ENCODE measurements at regions not wholly inside any gene's neighbourhood (a gene's known extent, or its start where the extent isn't known, plus 50 kb on each side); places are given as distances from the start of the nearest gene placed in this dataset.
A peak's percentile ranks its signal among the peaks of the same experiment; 100 is the strongest.

DNA sequence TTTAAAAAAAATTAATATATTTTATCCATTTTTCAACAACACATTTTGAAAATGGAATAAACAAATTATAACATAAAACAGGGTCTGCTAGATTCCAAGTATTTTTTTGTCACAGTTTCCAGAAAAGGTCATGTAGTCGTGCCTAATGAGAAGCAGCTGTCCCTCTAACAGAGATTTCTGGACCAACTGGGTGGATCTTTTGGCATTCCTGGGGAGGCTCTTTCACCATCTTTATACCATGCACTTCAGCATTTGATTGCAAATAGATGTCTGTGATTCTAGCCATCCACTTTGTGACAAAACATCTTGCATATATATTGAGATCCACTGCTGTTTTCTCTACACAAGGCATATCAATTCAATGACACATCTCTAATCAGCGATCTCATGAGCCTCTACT lies 210.7 kb upstream of the LDB2 start:
- Histone ChIP-seq H3K36me3 (ENCODE audit: insufficient read depth, low read length) (no peaks in the 10 kb centered on the region), H3K27ac (ENCODE audit: low read depth, low read length) (no peak overlapping the region), H3K27me3 (ENCODE audit: insufficient read depth, low read length) (no peaks in the 10 kb centered on the region), H3K9me3 (ENCODE audit: insufficient read depth, low read depth, low read length) (no peaks in the 10 kb centered on the region), H3K9ac (ENCODE audit: low read depth, low read length) (no peak overlapping the region), H3K4me1 (ENCODE audit: insufficient read depth, low read length) (peaks cover 3% of the 10 kb centered on the region; the same call in 1 of the 2 replicates), H3K4me3 (ENCODE audit: low read length) (no peak overlapping the region)
- WGBS: 70% methylated on average over 2 of the region's 2 CpGs

DNA sequence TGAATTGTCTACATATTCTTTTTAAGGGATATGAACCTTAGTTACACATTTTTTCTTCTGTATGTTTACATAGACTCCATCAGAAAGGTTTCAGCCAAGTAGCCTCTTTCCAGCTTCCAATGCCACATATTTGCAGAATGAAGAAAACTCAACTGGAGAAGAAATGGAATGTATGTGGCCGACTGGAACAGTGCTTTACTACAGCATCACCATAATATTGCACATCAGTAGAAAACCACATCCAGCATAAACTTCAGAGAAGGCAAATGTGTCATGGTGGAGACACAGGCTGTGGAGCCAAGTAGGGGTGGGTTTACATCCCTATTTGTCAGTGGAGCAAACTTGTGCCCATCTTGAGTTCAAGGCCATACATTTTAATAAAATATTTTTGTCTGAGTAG lies 204.8 kb upstream of the LDB2 start:
- WGBS: no CpG with 5 or more reads among the region's 1 CpG

DNA sequence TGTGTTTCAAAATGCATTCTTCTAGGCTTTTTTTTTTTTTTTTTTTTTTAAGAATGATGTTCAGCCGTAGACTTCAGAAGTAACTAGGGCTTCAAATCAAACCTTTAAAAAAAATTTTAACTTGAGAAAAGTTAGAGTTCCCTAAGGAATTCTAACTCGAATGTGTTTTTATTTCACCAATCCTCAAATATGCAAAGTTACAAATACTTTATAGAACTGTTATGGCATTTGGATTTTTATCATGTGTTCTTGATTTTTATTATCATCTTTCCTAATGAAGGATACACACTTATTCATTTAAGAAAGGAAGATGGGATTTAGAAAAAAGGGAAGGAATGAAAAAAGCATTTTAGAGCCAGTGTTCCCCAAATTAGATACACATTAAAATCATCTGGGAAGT lies 200.6 kb upstream of the LDB2 start:
- whole genome bisulfite sequencing: no CpG with 5 or more reads among the region's 2 CpGs
- H3K27me3 ChIP-seq (ENCODE audit: insufficient read depth, low read length): no peaks in the 10 kb centered on the region
- H3K27ac ChIP-seq (ENCODE audit: low read depth, low read length): no peak overlapping the region
- no peaks in the 10 kb centered on the region for H3K9me3 ChIP-seq (ENCODE audit: insufficient read depth, low read depth, low read length)
- H3K4me3 ChIP-seq (ENCODE audit: low read length): no peak overlapping the region
- peaks cover 12% of the 10 kb centered on the region for H3K4me1 ChIP-seq (ENCODE audit: insufficient read depth, low read length)
- no peaks in the 10 kb centered on the region for H3K36me3 ChIP-seq (ENCODE audit: insufficient read depth, low read length)
- H3K9ac ChIP-seq (ENCODE audit: low read depth, low read length): no peak overlapping the region

More for the DNA sequence above, 204.8 kb upstream of the LDB2 start:
- no peaks in the 10 kb centered on the region for H3K36me3 ChIP-seq (ENCODE audit: insufficient read depth, low read length)
- no peak overlapping the region for H3K27ac ChIP-seq (ENCODE audit: low read depth, low read length)
- H3K27me3 ChIP-seq (ENCODE audit: insufficient read depth, low read length): no peaks in the 10 kb centered on the region
- no peak overlapping the region for H3K9ac ChIP-seq (ENCODE audit: low read depth, low read length)
- no peak overlapping the region for H3K4me3 ChIP-seq (ENCODE audit: low read length)
- H3K9me3 ChIP-seq (ENCODE audit: insufficient read depth, low read depth, low read length): no peaks in the 10 kb centered on the region
- H3K4me1 ChIP-seq (ENCODE audit: insufficient read depth, low read length): no peaks in the 10 kb centered on the region

DNA sequence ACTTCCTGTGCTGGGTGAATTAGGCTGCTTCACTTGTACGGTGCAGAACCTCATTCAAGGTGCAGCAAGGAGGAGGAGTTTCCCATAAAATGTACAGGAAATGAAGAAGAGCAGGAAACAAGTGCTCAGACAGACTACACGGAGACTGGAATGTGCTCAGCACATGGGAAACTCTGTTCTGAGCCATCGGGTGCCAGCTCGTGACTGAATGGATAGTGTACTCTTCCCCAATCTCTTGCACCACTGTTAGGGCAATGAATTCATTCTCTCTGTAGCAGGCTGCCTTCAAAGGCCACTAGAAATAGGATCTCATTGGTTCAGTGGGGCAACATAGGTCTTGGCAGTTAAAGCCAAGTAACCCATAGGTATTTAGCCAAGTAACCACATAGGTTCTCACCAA lies 200.0 kb upstream of the LDB2 start:
- Histone ChIP-seq H3K36me3 (ENCODE audit: insufficient read depth, low read length) (no peaks in the 10 kb centered on the region), H3K9ac (ENCODE audit: low read depth, low read length) (no peak overlapping the region), H3K27ac (ENCODE audit: low read depth, low read length) (no peak overlapping the region), H3K27me3 (ENCODE audit: insufficient read depth, low read length) (no peaks in the 10 kb centered on the region), H3K9me3 (ENCODE audit: insufficient read depth, low read depth, low read length) (no peaks in the 10 kb centered on the region), H3K4me1 (ENCODE audit: insufficient read depth, low read length) (peaks cover 12% of the 10 kb centered on the region), H3K4me3 (ENCODE audit: low read length) (no peak overlapping the region)
- 95% methylated on average over 4 of the region's 4 CpGs for WGBS

DNA sequence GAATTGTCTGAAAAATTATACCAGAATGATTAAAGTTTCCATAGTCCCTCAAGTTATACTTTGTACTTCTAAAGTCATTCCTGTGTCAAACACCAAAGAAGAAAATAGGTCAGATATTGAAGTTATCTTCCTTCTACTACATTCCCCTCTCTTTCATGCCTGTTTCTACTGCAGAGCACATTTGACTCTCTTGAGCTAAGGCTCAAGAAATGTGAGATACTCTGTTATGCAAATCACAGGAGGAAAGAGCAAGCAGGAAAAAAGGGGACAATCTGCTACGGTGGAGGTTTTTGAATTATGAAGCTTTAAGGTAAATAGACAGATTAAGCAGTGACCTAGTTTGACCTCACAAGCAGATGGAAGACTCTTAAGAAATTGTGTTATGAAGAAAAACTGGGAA lies 198.9 kb upstream of the LDB2 start:
- peaks cover 12% of the 10 kb centered on the region for H3K4me1 ChIP-seq (ENCODE audit: insufficient read depth, low read length)
- WGBS: 37% methylated on average over 1 of the region's 1 CpG
- no peaks in the 10 kb centered on the region for H3K36me3 ChIP-seq (ENCODE audit: insufficient read depth, low read length)
- H3K9ac ChIP-seq (ENCODE audit: low read depth, low read length): no peak overlapping the region
- peak overlapping the region; percentile 28; the same call in 1 of the 2 replicates for H3K27ac ChIP-seq (ENCODE audit: low read depth, low read length)
- no peaks in the 10 kb centered on the region for H3K9me3 ChIP-seq (ENCODE audit: insufficient read depth, low read depth, low read length)
- no peak overlapping the region for H3K4me3 ChIP-seq (ENCODE audit: low read length)
- H3K27me3 ChIP-seq (ENCODE audit: insufficient read depth, low read length): no peaks in the 10 kb centered on the region

DNA sequence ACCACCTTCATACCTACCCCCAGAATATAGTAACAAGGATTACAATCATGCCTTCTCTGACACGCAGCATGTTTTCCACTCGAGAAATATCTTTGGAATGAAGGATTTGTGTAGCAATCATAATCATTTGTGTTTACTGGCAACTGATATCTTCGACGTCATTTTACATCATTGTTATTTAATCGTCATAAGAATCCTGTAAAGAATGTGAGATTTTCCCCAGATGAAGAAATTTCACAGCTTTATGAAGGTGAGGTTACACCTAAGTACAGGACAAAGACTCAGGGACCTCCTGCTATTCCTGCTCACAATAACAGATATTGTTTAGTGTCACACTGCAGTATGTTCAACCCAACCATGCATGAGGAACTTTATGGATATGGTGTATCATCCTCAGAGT lies 198.2 kb upstream of the LDB2 start:
- 96% methylated on average over 5 of the region's 5 CpGs for WGBS
- H3K9me3 ChIP-seq (ENCODE audit: insufficient read depth, low read depth, low read length): no peaks in the 10 kb centered on the region
- no peaks in the 10 kb centered on the region for H3K36me3 ChIP-seq (ENCODE audit: insufficient read depth, low read length)
- H3K27me3 ChIP-seq (ENCODE audit: insufficient read depth, low read length): no peaks in the 10 kb centered on the region
- H3K27ac ChIP-seq (ENCODE audit: low read depth, low read length): no peak overlapping the region
- no peak overlapping the region for H3K4me3 ChIP-seq (ENCODE audit: low read length)
- peaks cover 12% of the 10 kb centered on the region for H3K4me1 ChIP-seq (ENCODE audit: insufficient read depth, low read length)
- no peak overlapping the region for H3K9ac ChIP-seq (ENCODE audit: low read depth, low read length)

DNA sequence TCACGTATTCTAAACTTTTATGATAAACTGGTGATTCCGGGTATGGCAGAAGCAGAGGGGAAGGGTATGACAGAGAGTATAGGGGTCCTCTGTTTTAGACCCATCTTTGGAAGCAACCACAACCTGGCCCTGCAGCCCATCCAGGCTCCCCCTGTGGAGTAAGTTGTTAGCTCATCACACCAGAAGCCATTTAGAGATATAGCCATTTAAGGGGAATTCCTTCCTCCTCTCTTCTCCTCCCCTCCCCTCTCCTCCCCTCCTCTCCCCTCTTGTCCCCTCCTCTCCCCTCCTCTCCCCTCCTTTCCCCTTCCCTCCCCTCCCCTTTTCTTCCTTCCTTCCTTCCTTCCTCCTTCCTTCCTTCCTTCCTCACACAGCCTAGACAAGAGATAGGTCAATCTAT lies 197.3 kb upstream of the LDB2 start:
- Histone ChIP-seq H3K9ac (ENCODE audit: low read depth, low read length) (no peak overlapping the region), H3K27ac (ENCODE audit: low read depth, low read length) (no peak overlapping the region), H3K27me3 (ENCODE audit: insufficient read depth, low read length) (no peaks in the 10 kb centered on the region), H3K4me1 (ENCODE audit: insufficient read depth, low read length) (peaks cover 12% of the 10 kb centered on the region), H3K4me3 (ENCODE audit: low read length) (no peak overlapping the region), H3K36me3 (ENCODE audit: insufficient read depth, low read length) (no peaks in the 10 kb centered on the region), H3K9me3 (ENCODE audit: insufficient read depth, low read depth, low read length) (no peaks in the 10 kb centered on the region)
- WGBS: 93% methylated on average over 2 of the region's 2 CpGs

DNA sequence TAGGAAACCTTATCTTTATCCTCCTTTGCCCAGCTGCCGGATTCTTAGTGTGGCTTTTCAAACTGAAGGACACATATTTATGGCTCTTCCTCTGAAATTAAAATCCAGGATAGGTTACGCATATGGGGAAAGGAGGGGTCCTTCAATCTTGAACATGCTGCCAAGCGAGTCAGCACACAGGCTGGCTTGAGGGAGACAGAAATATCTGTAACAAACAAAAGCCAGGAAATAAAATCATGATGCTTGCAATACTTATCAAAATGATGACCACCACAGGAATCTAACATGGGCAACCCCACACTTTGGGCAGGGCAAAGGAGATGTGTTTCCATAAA lies 196.4 kb upstream of the LDB2 start:
- WGBS: 79% methylated on average over 3 of the region's 3 CpGs
- Histone ChIP-seq H3K4me1 (ENCODE audit: insufficient read depth, low read length) (peaks cover 12% of the 10 kb centered on the region), H3K27me3 (ENCODE audit: insufficient read depth, low read length) (no peaks in the 10 kb centered on the region), H3K9ac (ENCODE audit: low read depth, low read length) (no peak overlapping the region), H3K9me3 (ENCODE audit: insufficient read depth, low read depth, low read length) (no peaks in the 10 kb centered on the region), H3K4me3 (ENCODE audit: low read length) (no peak overlapping the region), H3K36me3 (ENCODE audit: insufficient read depth, low read length) (no peaks in the 10 kb centered on the region), H3K27ac (ENCODE audit: low read depth, low read length) (no peak overlapping the region)

DNA sequence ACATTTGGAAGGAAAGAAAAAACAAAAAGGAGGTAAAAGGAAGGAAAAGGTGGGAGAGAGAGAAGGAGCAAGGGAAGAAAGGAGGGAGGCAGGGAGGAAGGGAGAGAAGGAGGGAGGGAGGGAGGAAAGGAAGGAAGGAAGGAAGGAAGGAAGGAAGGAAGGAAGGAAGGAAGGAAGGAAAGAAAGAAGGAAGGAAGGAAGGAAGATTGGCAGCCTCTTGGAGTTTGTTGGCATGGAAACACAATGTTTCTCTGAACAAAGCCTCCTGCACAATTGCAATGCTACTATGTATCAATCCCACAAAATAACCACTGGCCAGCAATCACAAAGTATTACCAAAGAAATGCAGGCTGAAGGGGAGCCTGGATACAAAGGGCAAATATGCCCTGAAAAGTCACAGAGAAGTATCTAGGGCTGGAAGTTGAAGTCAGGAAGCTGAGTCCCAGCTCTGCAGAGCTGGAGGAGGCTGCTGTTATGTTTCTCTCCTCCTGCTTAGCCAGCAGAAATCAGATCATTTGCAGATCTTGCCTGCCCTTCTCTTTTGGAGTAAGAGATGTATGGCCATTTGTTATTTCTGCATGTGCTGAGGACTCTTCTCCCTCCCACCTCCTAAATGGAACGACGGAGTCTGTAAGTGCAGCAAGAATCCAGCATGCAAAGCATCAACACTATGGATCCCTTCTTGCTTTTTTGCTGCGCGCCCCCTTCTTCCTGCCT lies 195.9 kb upstream of the LDB2 start:
- Histone ChIP-seq H3K27me3 (ENCODE audit: insufficient read depth, low read length) (no peaks in the 10 kb centered on the region), H3K9ac (ENCODE audit: low read depth, low read length) (no peak overlapping the region), H3K27ac (ENCODE audit: low read depth, low read length) (no peak overlapping the region), H3K4me1 (ENCODE audit: insufficient read depth, low read length) (peaks cover 12% of the 10 kb centered on the region), H3K4me3 (ENCODE audit: low read length) (no peak overlapping the region), H3K36me3 (ENCODE audit: insufficient read depth, low read length) (no peaks in the 10 kb centered on the region), H3K9me3 (ENCODE audit: insufficient read depth, low read depth, low read length) (no peaks in the 10 kb centered on the region)
- WGBS: 74% methylated on average over 4 of the region's 4 CpGs

DNA sequence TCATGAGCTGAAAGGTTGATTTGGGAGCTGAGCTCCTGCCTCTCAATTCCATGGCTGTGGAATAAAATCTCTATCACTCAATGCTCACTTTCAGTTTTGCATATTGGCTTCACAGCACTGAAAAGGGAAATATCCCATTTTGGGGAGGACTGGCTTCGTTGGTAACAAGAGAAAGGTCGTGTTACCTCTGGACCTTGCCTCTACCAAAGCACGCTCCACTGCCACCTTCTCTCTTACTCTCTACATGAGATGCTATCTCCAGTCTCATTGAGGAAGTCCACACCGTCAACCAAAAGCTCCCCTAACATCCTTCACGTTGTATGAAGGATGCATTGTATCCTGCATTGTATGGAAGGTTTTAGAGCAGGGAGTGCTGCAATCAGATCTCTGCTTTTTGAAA lies 195.0 kb upstream of the LDB2 start:
- 92% methylated on average over 5 of the region's 5 CpGs for WGBS

DNA sequence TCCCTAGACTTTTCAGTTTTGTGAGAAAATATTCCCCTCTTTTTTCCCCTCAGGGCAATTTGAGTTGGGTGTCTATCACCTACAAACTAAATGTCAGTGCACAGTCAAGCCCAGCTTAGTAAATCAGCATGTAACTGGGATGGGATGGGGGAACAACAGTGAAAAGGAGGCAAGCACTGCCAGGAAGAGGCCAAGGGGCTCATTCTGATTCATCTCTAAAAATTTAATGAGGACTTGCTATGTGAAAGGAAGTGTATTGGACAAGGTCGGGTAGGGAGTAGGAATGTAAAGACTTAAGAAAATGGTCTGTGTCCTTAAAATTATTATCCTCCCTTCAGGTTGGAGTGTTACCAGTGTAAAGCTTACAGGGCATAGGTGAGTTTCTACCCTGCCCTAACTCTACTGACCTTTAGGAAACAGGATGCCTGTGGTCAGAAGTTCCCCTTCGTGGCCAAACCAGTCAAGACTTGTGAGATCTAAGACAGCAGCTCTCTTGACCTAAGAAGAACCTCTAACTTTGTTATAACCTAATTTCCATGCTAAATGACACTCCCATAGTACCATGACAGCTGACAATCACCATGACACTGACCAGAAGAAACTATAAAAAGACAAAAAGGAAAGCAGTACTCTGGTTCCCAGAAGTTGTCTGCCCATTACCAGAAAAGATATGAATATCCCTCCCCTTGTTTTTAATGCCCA lies 194.4 kb upstream of the LDB2 start:
- WGBS: 73% methylated on average over 1 of the region's 2 CpGs
- Histone ChIP-seq H3K27ac (ENCODE audit: low read depth, low read length) (no peak overlapping the region), H3K4me1 (ENCODE audit: insufficient read depth, low read length) (peaks cover 12% of the 10 kb centered on the region)

More for the DNA sequence above, 195.0 kb upstream of the LDB2 start:
- Histone ChIP-seq H3K9me3 (ENCODE audit: insufficient read depth, low read depth, low read length) (no peaks in the 10 kb centered on the region), H3K27me3 (ENCODE audit: insufficient read depth, low read length) (no peaks in the 10 kb centered on the region), H3K4me1 (ENCODE audit: insufficient read depth, low read length) (peaks cover 12% of the 10 kb centered on the region), H3K4me3 (ENCODE audit: low read length) (no peak overlapping the region), H3K27ac (ENCODE audit: low read depth, low read length) (no peak overlapping the region), H3K36me3 (ENCODE audit: insufficient read depth, low read length) (no peaks in the 10 kb centered on the region), H3K9ac (ENCODE audit: low read depth, low read length) (no peak overlapping the region)

More for the DNA sequence above, 194.4 kb upstream of the LDB2 start:
- no peaks in the 10 kb centered on the region for H3K9me3 ChIP-seq (ENCODE audit: insufficient read depth, low read depth, low read length)
- no peaks in the 10 kb centered on the region for H3K36me3 ChIP-seq (ENCODE audit: insufficient read depth, low read length)
- H3K9ac ChIP-seq (ENCODE audit: low read depth, low read length): no peak overlapping the region
- no peaks in the 10 kb centered on the region for H3K27me3 ChIP-seq (ENCODE audit: insufficient read depth, low read length)
- H3K4me3 ChIP-seq (ENCODE audit: low read length): no peak overlapping the region
